DND-41 (cell line): ENCODE measurements at regions not wholly inside any gene's neighbourhood (a gene's known extent, or its start where the extent isn't known, plus 50 kb on each side); places are given as distances from the start of the nearest gene placed in this dataset.

Experiments
- ATAC-seq: fragments of 200-7000 bp; cut with Tn5 transposase; 3 replicates; pipeline ENCODE4 v1.9.1; 2021; ENCODE audit warnings: low read depth; ENCODE audit not compliant: insufficient read depth
- DNase-seq: peaks from one replicate; pipeline ENCODE4 v3.0.0-alpha.2; 2020
- H2AFZ ChIP-seq: 2 replicates; pipeline ENCODE4 v1.6.0; 2012; ENCODE audit warnings: low read depth, low read length
- H3K27ac ChIP-seq: 2 replicates; pipeline ENCODE4 v1.5.1; 2012; ENCODE audit warnings: low read length, inconsistent platforms
- H3K27me3 ChIP-seq: fragments of 200-600 bp; sonication (generic); 2 replicates; pipeline ENCODE4 v1.6.0; 2012; ENCODE audit warnings: low read length, mild to moderate bottlenecking, inconsistent platforms; ENCODE audit not compliant: insufficient read depth, poor library complexity
- H3K36me3 ChIP-seq: 2 replicates; pipeline ENCODE4 v1.5.1; 2012; ENCODE audit warnings: low read length, inconsistent platforms; ENCODE audit not compliant: insufficient read depth
- H3K4me1 ChIP-seq: 2 replicates; pipeline ENCODE4 v1.5.1; 2012; ENCODE audit warnings: mild to moderate bottlenecking, low read length; ENCODE audit not compliant: insufficient read depth
- H3K4me2 ChIP-seq: 2 replicates; pipeline ENCODE4 v1.6.0; 2012; ENCODE audit warnings: mild to moderate bottlenecking, moderate library complexity, low read length, inconsistent platforms; ENCODE audit not compliant: insufficient read depth
- H3K4me3 ChIP-seq, 2 experiments: fragments of 200-600 bp in 1 of 2; shearing (Covaris generic) in 1 of 2; 2 replicates each; pipeline ENCODE4 v1.5.1; 2012 to 2016; ENCODE audit warnings: inconsistent platforms in 2 of 2, low read length in 2 of 2, mild to moderate bottlenecking in 2 of 2, low read depth in 1 of 2, moderate library complexity in 1 of 2
- H3K79me2 ChIP-seq: 2 replicates; pipeline ENCODE4 v1.6.0; 2012; ENCODE audit warnings: low read length, inconsistent platforms; ENCODE audit not compliant: insufficient read depth
- H3K9ac ChIP-seq: 2 replicates; pipeline ENCODE4 v1.6.0; 2012; ENCODE audit warnings: low read depth, mild to moderate bottlenecking, inconsistent platforms, low read length, moderate library complexity
- H3K9me3 ChIP-seq: 2 replicates; pipeline ENCODE4 v1.5.1; 2012; ENCODE audit warnings: low read length, moderate library complexity, mild to moderate bottlenecking, inconsistent platforms; ENCODE audit not compliant: insufficient read depth, severe bottlenecking
- H4K20me1 ChIP-seq: 2 replicates; pipeline ENCODE4 v1.6.0; 2012; ENCODE audit warnings: low read length; ENCODE audit not compliant: insufficient read depth
- CTCF ChIP-seq: IDR thresholded peaks from 2 replicates; pipeline ENCODE4 v1.5.1; 2012; ENCODE audit warnings: borderline replicate concordance, low read length, moderate library complexity, mild to moderate bottlenecking; ENCODE audit not compliant: poor library complexity, severe bottlenecking; ENCODE audit errors: extremely low read depth
- EZH2 ChIP-seq: IDR thresholded peaks from 3 replicates; pipeline ENCODE4 v1.6.1; 2012; ENCODE audit warnings: borderline replicate concordance, low read depth, mild to moderate bottlenecking, moderate library complexity, low read length, inconsistent platforms; ENCODE audit not compliant: severe bottlenecking

- DNase-seq (no peak), ATAC-seq (no peak)
- H3K4me1 ChIP-seq: peaks cover 19% of the 10 kb centered on the region
- no peak overlapping the region for H3K9ac ChIP-seq
- H3K36me3 ChIP-seq: no peaks in the 10 kb centered on the region
- H3K9me3 ChIP-seq: peaks cover 5% of the 10 kb centered on the region
- no peak overlapping the region for H3K27ac ChIP-seq
- no peak for TF ChIP-seq CTCF
- no peak for TF ChIP-seq EZH2
- no peaks in the 10 kb centered on the region for H3K79me2 ChIP-seq
- H3K4me3 ChIP-seq: no peak overlapping the region
- no peaks in the 10 kb centered on the region for H3K27me3 ChIP-seq
- no peak overlapping the region; the same call in 1 of the 2 replicates for H2AFZ ChIP-seq
- no peaks in the 10 kb centered on the region for H4K20me1 ChIP-seq
- H3K4me2 ChIP-seq: no peak overlapping the region
Observed at GRCh38 chr6:101263596-101263995, 129.9 kb upstream of the GRIK2 start.

- peaks cover 5% of the 10 kb centered on the region for H3K9me3 ChIP-seq
- H3K27ac ChIP-seq: peak overlapping the region; percentile 76
- DNase-seq (peak; percentile 60), ATAC-seq (peak; percentile 96)
- H4K20me1 ChIP-seq: no peaks in the 10 kb centered on the region
- H3K4me1 ChIP-seq: peaks cover 17% of the 10 kb centered on the region
- no peak overlapping the region; the same call in 1 of the 2 replicates for H3K4me2 ChIP-seq
- H3K79me2 ChIP-seq: no peaks in the 10 kb centered on the region
- no peak overlapping the region for H3K4me3 ChIP-seq
- H2AFZ ChIP-seq: no peak overlapping the region; the same call in 1 of the 2 replicates
- no peaks in the 10 kb centered on the region for H3K27me3 ChIP-seq
- no peaks in the 10 kb centered on the region for H3K36me3 ChIP-seq
- TF ChIP-seq CTCF (no peak), EZH2 (no peak)
- peak overlapping the region; percentile 29; the same call in 1 of the 2 replicates for H3K9ac ChIP-seq
Observed at GRCh38 chr6:101266063-101266462, 127.4 kb upstream of the GRIK2 start.

GRCh38 chr6:101268541-101268940 is 125.0 kb upstream of the GRIK2 start:
- Histone ChIP-seq H3K79me2 (no peaks in the 10 kb centered on the region), H3K4me1 (peaks cover 17% of the 10 kb centered on the region), H3K4me3 (no peak overlapping the region), H3K36me3 (no peaks in the 10 kb centered on the region), H3K9ac (no peak overlapping the region), H3K4me2 (no peak overlapping the region), H3K9me3 (peaks cover 5% of the 10 kb centered on the region), H2AFZ (0 out of 2 replicates have a peak overlapping the region, but pooled peaks have one; percentile 22), H3K27ac (peak overlapping the region; percentile 32; the same call in 1 of the 2 replicates), H3K27me3 (no peaks in the 10 kb centered on the region), H4K20me1 (no peaks in the 10 kb centered on the region)
- TF ChIP-seq CTCF (no peak), EZH2 (no peak)
- no peak for ATAC-seq
- DNase-seq: no peak

- H4K20me1 ChIP-seq: no peaks in the 10 kb centered on the region
- no peak overlapping the region for H3K9ac ChIP-seq
- no peaks in the 10 kb centered on the region for H3K27me3 ChIP-seq
- H3K79me2 ChIP-seq: no peaks in the 10 kb centered on the region
- H3K9me3 ChIP-seq: no peaks in the 10 kb centered on the region
- no peak for TF ChIP-seq EZH2
- TF ChIP-seq CTCF: no peak
- no peaks in the 10 kb centered on the region for H3K4me1 ChIP-seq
- no peak overlapping the region for H3K4me3 ChIP-seq
- H3K36me3 ChIP-seq: no peaks in the 10 kb centered on the region
- no peak overlapping the region for H3K27ac ChIP-seq
- no peak for DNase-seq
- no peak overlapping the region for H2AFZ ChIP-seq
- no peak for ATAC-seq
- H3K4me2 ChIP-seq: no peak overlapping the region
Observed at GRCh38 chr6:101275251-101275650, 118.3 kb upstream of the GRIK2 start.
